Urothelium cell line (cell line): ENCODE measurements at regions not wholly inside any gene's neighbourhood (a gene's known extent, or its start where the extent isn't known, plus 50 kb on each side); places are given as distances from the start of the nearest gene placed in this dataset.

ENCODE experiments used
- DNase-seq: peaks from one replicate; pipeline ENCODE4 v3.0.0; 2011; ENCODE audit warnings: low spot score, mixed read lengths
- FAIRE-seq: peaks from 2 replicates; lab custom pipeline; 2011; peaks lifted over from hg19 to GRCh38; lab: Jason Lieb, UNC

GRCh38 chr5:105993027-105993426 is 1677.7 kb downstream of the EFNA5 start:
- no peak for DNase-seq
- no peak for FAIRE-seq

GRCh38 chr5:105982526-105982925 is 1688.2 kb downstream of the EFNA5 start:
- FAIRE-seq, result no peak
- DNase-seq, result no peak

GRCh38 chr5:105978011-105978410 is 1692.7 kb downstream of the EFNA5 start:
- FAIRE-seq (no peak), DNase-seq (no peak)

GRCh38 chr5:105977163-105977562 is 1693.6 kb downstream of the EFNA5 start:
- DNase-seq (no peak), FAIRE-seq (no peak)

- no peak for DNase-seq
- FAIRE-seq, result no peak
These were observed 1699.8 kb downstream of the EFNA5 start for GRCh38 chr5:105970919-105971318.

- no peak for DNase-seq
- no peak for FAIRE-seq
These were observed 1701.8 kb downstream of the EFNA5 start for GRCh38 chr5:105968981-105969380.

- no peak for FAIRE-seq
- DNase-seq, result no peak
These were observed 1707.0 kb downstream of the EFNA5 start for GRCh38 chr5:105963696-105964255.

GRCh38 chr5:105961572-105961971 is 1709.2 kb downstream of the EFNA5 start:
- DNase-seq, result no peak
- FAIRE-seq, result no peak

- DNase-seq (peak; percentile 12), FAIRE-seq (no peak)
These were observed 1714.1 kb downstream of the EFNA5 start for GRCh38 chr5:105956456-105957196.

- FAIRE-seq (no peak), DNase-seq (no peak)
These were observed 1716.4 kb downstream of the EFNA5 start for GRCh38 chr5:105954341-105954740.

GRCh38 chr5:105953616-105954015 is 1717.1 kb downstream of the EFNA5 start:
- FAIRE-seq (no peak), DNase-seq (no peak)

- DNase-seq, result no peak
- FAIRE-seq, result no peak
These were observed 1717.9 kb downstream of the EFNA5 start for GRCh38 chr5:105952875-105953274.

GRCh38 chr5:105947461-105947860 is 1723.3 kb downstream of the EFNA5 start:
- no peak for DNase-seq
- no peak for FAIRE-seq

GRCh38 chr5:105945203-105945972 is 1725.3 kb downstream of the EFNA5 start:
- no peak for FAIRE-seq
- no peak for DNase-seq

GRCh38 chr5:105940181-105940580 is 1730.6 kb downstream of the EFNA5 start:
- no peak for FAIRE-seq
- DNase-seq, result no peak

- DNase-seq (no peak), FAIRE-seq (no peak)
These were observed 1736.6 kb downstream of the EFNA5 start for GRCh38 chr5:105934171-105934570.

GRCh38 chr5:105931881-105932421 is 1738.8 kb downstream of the EFNA5 start:
- FAIRE-seq (no peak), DNase-seq (no peak)

- no peak for DNase-seq
- FAIRE-seq, result no peak
These were observed 1740.9 kb downstream of the EFNA5 start for GRCh38 chr5:105929858-105930257.

- no peak for DNase-seq
- FAIRE-seq, result no peak
These were observed 1746.4 kb downstream of the EFNA5 start for GRCh38 chr5:105924366-105924765.

GRCh38 chr5:105922574-105922973 is 1748.2 kb downstream of the EFNA5 start:
- DNase-seq (no peak), FAIRE-seq (no peak)

- FAIRE-seq, result no peak
These were observed 1748.7 kb downstream of the EFNA5 start for GRCh38 chr5:105922080-105922479.

GRCh38 chr5:105917189-105917588 is 1753.5 kb downstream of the EFNA5 start:
- no peak for FAIRE-seq
- DNase-seq, result no peak

More at GRCh38 chr5:105922080-105922479, 1748.7 kb downstream of the EFNA5 start:
- no peak for DNase-seq
